HG02642 (cell line): ENCODE measurements at regions not wholly inside any gene's neighbourhood (a gene's known extent, or its start where the extent isn't known, plus 50 kb on each side); places are given as distances from the start of the nearest gene placed in this dataset.
A peak's percentile ranks its signal among the peaks of the same experiment; 100 is the strongest.

Source experiments
- ATAC-seq: cut with Tn5 transposase; IDR thresholded peaks from one replicate; pipeline ENCODE4 v1.9.1; 2021; ENCODE audit warnings: mild to moderate bottlenecking; ENCODE audit not compliant: unreplicated experiment, poor library complexity

DNA sequence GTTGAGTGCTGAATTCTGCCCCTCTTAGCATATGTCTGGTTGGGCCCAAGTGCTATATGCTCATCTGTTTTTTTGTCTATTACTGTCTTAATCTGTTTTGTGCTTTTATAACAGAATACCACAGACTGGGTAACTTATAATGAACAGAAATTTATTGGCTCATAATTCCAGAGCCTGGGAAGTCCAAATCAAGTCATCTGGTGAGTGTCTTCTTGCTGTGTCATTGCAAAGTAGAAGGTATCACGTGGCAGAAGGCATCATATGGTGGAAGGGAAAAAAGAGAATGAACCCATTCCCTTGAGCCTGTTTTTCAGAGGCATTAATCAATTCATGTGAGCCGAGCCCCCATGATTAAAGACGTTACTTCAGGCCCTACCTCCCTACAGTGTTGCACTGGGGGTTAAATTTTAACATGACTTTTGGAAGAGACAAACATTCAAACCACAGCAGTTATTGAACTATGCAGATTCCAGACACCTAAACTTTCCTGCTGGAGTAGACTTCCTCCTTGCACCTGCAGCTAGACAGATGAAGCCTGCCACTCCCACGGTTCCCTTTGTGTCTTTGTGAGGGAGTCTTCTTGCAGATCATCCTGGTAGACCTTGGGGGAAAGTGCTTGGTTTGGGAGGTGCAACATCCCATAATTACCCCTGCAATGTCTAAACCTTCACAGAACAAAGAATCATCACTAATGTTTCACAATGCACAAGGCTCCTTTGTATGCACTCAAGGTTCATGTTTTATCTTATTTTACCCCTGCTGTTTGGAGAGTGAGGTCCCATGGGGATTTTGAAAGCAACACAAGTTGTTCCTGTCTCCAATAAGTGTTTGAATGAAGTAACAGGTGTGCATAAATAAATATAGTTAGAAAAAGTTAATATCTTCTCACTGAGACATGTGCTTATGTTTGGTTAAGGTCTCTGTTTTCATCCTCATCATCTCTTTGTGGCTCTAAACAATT, 64.7 kb upstream of the XCR1 start:
- peak; percentile 8 for ATAC-seq

DNA sequence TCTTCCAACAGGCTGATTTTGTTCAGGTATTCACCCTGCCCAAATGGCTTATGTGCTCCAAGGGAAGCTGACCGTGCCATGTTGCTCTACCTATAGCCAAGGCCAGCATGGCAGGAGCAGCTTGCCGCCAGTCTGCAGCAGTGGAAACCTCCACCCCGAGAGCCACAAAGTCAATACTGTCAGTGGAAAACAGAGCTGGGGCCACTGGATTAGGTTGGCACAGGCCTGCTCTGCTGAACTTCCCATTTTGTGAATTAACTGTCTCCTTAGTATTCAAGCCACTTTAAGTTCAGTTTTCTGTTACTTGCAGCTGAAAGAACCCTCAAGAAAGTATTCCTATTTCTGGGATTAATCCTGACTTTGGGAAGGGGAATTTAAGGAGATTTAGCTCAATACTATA, 63.8 kb upstream of the XCR1 start:
- ATAC-seq = no peak

DNA sequence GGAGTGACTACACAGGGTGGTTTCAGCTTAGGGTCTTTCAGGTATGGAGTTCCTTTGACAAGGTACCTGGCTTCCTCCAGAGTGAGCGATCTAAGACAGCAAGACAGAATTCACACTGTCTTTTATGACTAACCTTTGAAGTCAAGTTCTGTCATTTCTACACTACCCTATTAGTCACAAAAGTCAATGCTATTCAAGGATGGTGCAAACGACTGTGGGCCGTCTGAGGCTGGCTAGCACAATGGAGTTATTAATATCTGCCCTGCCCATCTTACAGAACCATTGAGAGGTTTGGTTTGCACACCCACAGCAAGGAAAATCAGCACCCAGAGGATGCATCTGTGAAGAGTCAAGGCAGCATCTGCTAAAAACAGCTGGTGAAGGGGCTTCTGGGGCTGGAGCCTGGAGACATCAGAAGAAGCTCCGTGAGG, 62.9 kb upstream of the XCR1 start:
- peak; percentile 40 for ATAC-seq

DNA sequence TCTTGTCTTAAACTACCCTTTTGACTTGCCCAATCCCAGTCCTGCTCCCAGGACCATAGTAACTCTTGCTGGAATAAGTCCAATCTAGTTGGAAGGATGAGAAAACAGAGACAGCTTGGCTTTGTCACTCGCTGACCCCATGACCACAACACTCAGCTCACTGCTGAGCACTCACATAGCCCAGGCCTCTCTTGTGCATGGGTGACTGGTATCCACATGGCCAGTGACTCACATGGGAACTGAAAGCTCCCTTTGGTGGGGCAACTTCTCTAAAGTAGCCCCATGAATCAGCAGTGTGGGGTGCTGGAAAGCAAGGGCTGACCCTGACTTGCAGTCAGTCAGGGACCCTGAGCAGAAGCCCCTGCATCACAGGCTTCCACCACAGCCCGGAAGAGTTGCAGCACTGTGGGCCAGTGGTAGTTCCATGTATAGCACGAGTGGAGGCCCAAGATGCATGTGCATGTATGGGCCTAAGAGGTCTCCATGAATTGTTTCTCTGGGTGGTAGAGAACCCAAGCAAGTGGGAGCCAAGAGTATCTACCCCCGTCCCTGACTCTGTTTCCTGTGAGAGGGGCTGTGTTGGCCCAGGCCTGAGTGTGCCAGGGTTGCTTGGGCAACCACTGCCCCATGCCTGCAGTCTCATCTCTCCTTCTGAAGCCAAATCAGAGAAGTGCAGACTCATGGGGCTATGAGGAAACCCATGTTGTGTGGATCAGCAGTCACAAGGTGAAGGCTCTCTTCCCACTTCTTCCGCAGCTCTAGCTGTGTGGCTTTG, 62.1 kb upstream of the XCR1 start:
- peak; percentile 50 for ATAC-seq

DNA sequence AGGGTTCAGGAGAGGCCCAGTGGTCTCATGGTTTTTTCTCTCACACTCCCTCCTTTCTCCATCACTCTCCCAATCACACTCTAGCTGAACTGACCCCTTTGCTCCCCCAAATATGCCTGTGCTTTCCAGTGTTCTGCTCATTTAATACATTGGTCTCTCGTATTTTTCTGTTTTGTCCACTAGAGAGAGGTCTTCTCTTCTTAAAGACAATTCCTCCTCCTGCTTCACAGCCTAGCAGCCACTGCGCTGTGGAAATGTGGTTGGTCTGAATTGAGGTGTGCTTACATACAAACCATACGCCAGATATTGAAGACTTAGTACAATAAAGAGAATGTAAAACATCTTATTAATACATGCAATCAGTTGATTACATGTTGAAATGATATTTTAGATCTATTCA, 60.6 kb upstream of the XCR1 start:
- no peak for ATAC-seq

DNA sequence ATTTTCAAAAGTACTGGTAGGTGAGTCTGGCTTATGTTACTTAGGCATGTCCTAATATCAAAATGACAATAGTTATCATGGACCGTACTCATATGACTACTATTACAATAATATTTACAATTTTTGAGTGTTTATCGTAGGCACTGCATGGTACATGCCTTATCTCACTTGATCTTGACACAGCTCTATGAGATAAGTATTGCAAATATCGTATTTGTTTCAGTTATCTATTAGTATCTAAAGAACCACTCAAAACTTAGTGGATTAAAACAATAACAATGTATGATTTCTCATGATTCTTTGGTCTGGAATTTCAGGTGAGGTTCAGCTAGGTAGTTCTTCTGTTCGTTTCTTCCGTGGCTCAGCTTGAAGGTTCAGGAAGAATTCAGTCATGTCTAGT, 59.7 kb upstream of the XCR1 start:
- ATAC-seq = no peak

DNA sequence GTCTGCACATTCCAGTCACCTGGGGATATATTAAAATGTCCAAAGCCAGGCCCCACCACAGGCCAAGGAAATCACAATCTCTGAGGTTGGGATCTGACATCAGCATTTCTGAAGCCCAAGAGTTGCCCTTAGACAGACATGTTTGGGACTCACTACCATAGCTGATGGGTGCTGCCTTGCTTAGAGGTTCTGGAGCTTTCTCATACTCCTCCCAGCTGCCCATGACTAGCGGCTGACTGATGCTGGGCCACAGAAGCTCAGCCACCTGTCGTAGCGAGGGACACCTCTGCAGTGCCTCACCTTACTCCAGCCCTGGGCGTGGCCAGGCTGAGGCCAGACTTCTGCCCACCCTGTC, 58.8 kb upstream of the XCR1 start:
- no peak for ATAC-seq

DNA sequence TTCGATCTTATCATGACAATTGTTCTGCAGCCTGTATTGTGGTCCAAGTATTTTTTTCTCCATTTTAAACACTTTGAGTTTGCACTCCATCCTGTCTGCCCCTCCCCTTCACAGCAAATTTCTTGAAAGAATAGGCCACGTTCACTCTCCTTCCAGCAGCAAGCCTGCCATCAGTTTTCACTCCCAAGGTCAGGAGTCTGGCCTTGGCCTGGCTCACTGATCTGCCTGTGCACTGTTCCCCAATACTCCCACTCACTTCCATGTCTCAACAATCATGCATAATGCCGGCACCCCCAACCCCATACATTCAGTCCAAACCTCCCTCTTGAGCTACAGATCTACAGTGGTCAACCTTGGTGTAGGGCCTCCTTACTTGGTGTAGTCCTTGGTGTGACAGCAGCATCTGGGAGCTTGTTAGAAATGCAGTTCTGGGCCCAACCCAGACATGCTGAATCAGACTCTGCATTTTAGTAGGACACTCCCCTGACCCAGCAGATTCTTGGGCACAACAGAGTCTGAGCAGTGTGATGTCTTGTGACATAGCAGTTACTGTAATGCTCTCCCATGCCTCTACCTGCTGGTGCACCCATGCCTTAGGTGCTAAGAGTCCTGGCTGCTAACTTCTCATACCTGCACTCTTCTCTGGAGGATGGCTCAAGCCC, 58.3 kb upstream of the XCR1 start:
- ATAC-seq = no peak

DNA sequence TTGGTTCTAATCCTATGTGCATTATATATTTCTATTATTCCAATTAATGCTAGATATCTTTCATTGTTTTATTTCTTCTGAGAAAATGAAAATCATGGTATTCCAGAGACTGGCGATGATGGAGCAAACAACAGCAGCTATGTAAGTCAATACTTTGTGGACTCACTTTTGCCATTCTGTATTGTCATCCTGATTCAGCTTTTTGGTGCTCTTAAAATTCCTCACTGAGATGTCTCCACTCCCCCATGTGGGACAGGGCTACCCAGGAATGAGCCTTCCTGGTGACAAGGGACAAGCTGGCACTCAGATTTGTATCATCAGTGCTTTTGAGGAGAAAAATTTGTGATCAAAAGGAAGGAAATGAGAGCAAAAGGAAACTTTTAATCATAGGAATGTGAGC, 56.7 kb upstream of the XCR1 start:
- ATAC-seq = no peak

DNA sequence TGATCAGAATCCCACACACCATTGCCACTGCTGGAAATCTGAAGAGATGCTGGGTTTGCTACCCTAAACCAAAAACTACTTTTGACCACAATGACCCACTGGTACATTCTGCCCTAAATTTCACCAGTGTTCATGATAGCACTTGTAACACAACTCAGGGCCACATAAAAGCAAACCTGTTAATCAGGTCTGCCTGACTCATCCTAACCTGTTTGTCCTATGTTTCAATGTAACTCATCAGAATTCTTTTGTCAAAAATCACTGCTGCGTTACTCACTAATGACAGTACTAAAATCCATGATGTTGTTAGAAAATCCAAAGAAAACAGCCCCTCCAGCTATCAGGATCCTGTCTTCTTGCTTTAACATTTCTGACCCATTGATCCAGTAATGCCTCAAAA, 55.6 kb upstream of the XCR1 start:
- ATAC-seq = no peak

DNA sequence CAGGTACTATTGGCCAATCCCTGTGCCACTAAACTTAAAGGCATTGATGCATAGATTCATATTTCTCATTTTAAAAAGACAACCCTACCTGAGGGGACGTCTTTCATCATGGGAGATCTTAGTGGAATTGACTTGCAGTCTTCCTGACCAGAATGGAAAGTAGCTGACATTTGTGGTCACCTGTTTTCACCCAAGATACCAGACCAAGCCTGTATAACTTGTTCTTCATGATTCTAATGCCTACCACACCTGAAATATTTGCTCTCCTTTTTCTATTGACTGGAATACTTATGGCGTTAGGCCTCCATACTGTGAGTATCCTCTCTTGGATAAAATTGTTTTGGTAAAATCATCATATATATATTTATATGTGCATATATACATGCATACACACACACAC, 54.7 kb upstream of the XCR1 start:
- no peak for ATAC-seq

DNA sequence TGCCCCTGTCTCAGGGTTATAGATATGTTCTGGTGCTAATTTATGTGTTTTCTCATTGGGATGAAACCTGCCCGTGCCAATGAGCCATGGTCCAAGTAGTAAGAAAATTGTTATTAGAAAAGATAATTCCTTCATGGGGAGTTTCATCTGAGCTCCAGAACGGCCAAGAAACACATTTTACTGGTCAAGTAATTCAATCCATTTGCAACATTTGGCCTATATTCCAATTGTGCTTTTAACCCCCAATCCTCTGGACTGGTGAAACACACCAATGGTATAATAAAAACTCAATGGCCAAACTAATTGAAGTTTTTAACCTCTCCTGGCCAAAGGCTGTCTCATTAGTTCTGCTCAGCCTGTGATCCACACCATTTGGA, 53.7 kb upstream of the XCR1 start:
- ATAC-seq = no peak

DNA sequence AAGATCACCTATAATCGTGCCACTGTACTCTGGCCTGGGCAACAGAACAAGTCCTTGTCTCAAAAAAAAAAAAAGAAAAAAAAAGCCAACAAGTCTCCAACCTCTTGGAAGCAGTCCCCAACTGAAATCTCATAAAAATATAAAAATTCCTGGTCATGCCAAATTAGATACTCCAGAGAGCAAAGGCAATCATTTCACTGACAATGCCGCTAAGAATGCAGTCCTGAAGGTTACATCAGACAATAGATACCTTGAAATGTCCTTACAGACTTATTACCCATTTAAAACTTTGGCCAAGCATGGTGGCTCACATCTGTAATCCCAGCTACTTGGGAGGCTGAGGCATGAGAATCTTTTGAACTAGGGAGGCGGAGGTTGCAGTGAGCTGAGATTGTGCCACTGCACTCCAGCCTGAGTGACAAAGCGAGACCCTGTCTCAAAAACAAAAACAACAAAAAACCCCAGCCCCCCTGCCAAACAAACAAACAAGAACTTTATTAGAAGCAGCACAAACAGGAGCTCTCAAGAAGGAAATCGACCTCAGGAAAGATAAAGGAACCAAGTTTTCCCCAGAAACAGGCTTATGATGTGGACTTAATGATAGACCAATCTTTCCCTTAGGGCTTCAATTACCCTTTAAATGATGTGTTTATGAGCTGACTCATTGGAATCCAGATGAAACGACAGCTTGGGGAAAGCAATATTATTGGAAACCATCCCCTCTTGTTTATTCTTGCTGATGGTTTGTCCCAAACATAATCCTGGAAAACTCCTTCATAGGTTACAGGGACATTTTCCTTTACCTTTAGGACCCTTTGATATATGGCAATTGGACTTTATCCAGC, 53.1 kb upstream of the XCR1 start:
- no peak for ATAC-seq

DNA sequence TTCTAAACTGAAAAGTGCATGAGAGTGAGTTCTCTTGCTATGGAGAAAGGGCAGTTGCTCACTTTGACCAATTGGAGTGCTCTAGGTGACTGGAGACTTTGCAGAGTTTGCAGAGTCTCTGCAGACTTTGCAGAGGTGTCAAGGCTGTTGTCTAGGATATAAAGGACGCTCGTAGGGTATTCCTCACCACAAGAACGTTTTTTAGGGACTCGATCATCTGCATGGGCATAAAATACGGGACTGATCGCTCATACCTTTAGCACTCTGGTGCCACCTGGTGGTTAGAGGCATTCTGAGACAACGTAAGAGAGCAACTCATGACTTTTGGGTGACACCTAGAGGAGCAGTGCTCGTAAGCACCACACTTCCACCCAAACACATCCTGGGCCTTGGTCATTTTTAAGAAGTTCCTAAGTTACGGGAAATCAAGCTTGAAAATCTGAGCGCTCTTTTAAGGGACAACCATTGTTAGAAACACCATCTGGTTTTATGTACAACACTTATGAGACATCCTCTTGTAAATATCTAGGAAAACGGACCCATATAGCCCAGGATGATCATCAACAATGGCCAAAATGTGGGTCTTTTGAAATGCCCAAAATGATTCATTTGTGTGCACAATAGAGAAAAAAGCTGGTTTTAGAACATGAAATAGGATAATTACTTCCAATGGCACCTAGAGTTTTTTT, 51.6 kb upstream of the XCR1 start:
- peak; percentile 90 for ATAC-seq
